Activated T-cell treated with anti-CD3 and anti-CD28 coated beads for 1 hour (primary cell): ENCODE measurements at regions not wholly inside any gene's neighbourhood (a gene's known extent, or its start where the extent isn't known, plus 50 kb on each side); places are given as distances from the start of the nearest gene placed in this dataset.

ENCODE experiments used
- DNase-seq: peaks from one replicate; pipeline ENCODE4 v3.0.0-alpha.2; 2020; ENCODE audit warnings: low read depth

- DNase-seq, result no peak
Observed at GRCh38 chr11:26095340-26095739, 236.6 kb upstream of the ANO3 start.

DNA sequence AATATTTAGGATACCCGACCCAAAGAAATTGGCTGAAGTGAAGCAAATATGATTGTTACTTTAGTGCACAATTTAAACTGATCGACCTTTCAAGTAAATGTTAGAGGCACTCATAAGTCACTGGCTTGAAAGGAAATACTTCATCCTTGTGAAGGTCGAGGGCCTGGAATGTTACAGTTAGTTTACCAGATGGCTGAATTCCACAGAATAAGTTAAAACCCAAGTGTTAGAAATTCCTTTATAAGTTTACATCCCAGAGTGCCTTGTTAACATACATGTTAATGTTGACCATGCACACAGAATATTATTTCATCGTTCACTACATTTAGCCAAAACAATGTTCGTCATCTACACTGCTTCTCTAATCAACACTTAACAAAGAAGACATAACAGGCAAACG is 235.5 kb upstream of the ANO3 start:
- no peak for DNase-seq

- DNase-seq, result no peak
Observed at GRCh38 chr11:26102325-26102724, 229.6 kb upstream of the ANO3 start.

GRCh38 chr11:26105762-26106423 is 226.0 kb upstream of the ANO3 start:
- no peak for DNase-seq

DNA sequence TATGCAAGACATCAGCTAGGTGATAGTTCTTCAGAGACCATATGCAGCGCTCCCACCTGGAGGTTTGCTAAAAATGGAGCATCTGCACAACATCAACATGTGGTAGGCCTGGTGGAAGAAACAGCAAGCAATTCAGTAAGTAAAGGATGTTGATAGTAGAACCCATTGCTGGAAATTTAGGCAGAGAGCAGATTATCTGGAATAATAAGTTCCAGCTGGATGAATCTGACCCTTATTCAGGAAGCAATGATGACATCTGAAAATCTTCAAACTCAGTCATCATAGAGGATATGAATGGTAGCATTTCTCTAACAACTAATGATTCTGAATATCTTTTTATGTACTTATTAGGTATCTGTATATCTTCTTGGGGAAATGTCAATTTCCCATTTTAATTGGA is 225.2 kb upstream of the ANO3 start:
- no peak for DNase-seq

DNA sequence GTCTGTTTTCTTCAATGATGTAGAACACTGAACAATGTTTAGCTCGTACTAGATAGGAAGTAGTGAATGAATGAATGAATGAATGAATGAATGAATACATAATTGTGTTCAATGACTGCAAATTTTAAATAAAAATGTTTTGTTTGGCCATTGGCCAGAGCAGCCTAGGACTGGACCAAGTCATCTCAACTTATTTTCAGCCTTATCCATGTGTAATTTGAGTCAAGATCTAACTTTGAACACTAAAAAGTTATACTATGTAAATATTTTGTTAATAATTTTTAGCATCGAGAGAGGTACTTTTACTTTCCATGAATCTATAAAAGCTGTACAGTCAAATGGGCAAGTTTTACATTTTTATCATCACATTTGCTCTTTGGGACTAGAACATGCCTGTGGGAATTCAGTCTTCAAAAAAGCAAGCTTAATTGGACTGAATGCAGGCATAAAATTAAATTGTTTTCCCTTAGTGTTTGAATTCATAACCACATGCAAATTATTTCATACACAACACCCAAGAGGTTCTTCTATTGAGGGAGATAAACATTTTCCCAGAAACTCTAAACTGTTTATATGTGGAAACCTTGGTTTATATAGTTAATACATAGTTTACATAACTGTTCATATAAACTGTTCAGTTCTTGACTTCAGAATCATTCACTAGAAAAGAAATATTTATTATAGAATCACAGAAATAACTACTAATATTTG is 222.1 kb upstream of the ANO3 start:
- no peak for DNase-seq

- no peak for DNase-seq
Observed at GRCh38 chr11:26112264-26112663, 219.7 kb upstream of the ANO3 start.

DNA sequence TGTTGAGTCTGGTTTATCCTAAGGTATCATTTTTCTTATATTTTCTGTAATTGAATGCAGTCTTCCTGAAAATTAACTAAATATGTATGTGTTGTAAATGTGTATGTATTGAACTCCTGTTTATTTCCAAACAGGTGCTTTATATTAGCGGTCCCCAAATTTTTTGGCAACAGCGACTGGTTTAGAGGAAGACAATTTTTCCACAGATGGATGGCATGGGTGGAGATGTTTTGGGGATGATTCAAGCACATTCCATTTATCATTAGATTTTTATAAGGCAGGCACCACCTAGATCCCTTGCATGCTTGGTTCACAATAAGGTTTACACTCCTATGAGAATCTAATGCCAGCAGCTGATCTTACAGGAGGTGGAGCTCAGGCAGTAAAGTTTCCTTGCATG is 210.5 kb upstream of the ANO3 start:
- DNase-seq, result no peak

DNA sequence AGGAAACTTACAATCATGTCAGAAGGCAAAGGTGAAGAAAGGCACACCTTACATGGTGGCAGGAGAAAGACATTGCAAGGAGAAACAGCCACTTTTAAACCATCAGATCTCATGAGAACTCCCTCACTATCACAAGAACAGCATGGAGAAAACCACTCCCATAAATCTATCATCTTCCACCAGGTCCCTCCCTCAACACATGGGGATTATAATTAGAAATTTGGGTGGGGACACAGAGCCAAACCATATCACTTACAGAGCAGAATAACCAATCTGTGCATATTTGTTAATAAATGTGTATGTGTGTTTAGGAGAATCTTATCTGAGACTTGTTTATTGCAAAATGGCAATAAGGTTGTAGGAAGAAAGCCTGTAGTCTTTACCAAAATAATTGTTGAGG is 205.2 kb upstream of the ANO3 start:
- no peak for DNase-seq

GRCh38 chr11:26127336-26127735 is 204.6 kb upstream of the ANO3 start:
- DNase-seq, result no peak

- no peak for DNase-seq
Observed at GRCh38 chr11:26131406-26131805, 200.5 kb upstream of the ANO3 start.

DNA sequence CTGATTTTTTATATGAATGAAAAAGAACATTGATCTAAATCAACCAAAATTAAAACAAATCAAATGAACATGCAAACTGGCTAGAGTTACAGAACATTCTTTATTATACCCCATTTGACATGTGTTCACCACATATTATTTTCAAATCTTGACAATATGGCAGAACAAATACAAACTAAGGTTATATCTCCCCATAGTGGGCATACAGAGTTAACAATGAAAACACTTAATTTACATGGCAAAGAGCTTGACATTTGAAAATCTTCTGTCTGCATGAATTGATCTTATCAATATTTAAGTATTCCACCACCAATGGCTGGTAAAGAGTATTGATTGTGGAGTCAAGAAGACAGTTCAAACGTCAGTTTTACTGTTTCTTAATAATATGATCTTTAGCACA is 197.9 kb upstream of the ANO3 start:
- DNase-seq, result no peak

- no peak for DNase-seq
Observed at GRCh38 chr11:26134481-26135355, 197.2 kb upstream of the ANO3 start.

DNA sequence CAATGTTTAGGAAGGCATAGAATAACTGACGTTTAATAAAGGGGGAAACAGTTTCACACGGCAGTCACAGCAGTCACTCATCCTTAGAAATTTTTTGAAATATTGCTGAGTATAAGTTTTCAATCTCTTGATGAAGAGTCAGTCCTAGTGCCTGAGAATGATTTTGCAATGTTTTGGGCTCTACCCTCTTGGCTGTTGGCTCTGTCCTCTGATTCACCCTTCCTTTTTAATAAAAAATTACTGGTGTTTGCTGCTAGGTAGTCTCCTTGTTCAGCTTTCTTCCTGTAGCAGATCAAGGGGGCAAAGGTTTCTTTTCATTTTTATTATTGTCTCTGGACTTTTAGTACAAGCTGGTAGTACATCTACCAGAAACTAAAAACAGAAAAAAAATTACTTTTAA is 194.3 kb upstream of the ANO3 start:
- DNase-seq, result no peak

DNA sequence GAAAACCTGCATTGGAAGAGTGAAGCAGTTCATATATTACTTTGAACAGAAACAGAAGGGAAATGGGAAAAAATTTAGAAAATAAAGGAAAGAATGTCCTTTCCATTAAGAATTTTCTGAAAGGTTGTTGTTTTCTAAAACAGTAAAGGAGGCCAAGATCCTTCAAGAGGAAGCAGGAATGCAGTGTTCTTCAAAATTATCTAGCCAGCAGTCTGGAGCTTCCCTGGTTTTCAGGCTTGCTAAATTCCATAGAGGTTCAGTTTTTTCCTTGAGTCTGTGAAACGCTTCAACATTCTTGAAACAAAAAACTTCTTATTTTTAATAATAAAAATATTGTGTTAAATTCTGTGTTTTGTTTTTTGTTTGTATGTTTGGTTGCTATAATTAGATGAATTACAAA is 189.0 kb upstream of the ANO3 start:
- no peak for DNase-seq

DNA sequence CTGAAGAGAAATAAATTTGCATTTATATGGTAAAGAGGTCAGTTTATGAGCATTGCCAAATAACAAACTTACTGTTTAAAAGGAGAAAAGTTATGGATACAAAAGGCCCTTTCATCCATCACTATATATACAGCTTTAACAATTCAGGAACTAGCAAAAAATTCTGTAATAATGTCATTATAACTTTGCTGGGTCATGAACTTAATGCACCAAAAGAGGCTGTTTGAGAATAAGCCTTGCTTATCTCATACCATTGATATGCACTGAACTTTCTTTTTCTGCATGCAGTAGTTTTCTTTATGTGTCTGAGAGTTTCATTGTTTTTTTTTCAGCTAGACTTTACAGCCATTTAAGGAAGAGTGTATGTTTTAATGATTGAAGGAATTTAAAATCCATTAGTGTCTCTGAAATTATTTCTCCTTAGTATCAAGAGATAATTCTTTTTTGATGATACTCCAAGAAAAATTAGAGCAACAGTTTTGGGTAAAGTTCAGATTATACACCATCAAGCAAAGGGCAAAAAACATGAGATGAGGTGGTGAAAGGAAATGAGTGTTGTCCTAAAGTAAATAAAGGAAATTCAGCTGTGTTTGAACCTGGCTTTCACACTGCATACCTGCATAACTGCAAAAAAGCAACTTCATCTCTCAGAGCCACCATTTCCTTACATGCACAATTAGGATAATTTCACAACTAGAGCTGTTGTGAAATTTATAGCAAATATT is 188.2 kb upstream of the ANO3 start:
- DNase-seq, result no peak

DNA sequence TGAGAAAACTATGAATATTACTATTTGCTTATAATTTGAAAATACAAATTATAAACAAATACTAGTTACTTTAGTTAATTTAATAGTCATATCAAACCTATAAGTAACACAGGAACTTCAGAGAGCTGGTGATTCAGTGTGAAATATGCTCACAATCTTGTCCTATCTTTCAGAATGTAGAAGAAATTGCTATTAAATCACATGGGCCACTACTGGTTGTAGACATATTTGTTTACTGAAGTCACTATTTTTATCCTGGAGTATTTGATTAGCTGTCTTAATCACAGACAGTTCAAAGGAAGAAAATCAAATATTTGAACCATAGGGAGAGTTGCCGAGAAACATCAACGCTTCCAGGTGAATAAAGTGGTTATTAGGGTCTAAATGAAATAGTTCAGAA is 187.6 kb upstream of the ANO3 start:
- DNase-seq, result no peak

DNA sequence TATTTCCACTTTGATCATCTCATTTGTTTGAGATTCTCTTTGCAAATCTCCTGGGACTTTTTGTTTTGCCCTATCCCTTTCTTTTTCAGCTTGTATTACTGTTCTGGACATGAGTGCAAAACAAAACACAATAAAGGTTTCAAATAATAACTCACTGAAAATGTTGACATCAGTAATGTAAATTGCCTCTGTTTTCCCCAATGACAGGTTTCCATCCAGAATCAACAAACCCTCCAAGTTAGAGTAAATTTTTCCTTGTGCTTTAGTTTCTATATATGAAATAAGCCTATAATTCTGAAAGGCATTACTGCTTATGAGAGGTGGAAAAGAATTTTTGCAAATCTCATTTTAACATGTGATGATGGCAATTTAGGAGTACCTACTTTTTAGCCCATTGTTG is 187.0 kb upstream of the ANO3 start:
- DNase-seq, result no peak

DNA sequence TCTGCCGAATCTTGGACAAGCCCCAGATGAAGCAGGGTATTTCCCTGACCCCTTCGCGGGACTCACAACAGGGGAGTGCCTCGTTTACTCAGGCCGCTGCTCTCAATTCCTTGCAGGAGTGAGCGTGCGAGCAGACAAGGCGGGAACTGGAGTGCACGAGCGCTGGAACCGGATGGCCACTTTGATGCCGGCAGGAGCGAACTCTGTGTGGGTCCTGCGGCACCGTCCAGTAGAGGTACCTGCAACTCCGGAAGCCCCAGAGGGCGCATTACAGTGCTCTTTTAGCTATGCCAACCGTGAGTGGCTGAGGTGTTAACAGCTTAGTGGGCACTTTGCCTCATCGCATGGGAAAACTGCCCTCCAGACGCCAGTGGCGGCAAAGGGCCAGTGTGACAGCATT is 182.3 kb upstream of the ANO3 start:
- DNase-seq, result no peak

DNA sequence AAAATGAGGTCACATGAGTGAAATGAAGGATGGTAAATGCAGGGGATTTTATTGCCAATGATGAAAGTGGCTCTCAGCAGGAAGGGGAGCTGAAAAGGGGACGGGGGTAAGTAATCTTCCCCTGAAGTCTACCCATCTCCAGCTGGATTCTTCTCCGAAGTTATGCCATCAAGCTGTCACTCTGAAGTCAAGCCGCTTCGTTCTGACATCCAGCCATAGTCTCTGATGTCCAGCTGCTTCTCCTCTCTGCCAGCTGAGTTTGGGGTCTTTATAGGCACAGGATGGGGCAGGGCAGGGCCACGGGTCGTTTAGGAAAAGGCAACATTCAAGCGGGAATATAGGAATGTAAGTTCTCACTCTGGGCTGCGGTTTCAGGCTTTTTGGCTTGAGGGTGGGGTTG is 181.9 kb upstream of the ANO3 start:
- DNase-seq, result no peak

DNA sequence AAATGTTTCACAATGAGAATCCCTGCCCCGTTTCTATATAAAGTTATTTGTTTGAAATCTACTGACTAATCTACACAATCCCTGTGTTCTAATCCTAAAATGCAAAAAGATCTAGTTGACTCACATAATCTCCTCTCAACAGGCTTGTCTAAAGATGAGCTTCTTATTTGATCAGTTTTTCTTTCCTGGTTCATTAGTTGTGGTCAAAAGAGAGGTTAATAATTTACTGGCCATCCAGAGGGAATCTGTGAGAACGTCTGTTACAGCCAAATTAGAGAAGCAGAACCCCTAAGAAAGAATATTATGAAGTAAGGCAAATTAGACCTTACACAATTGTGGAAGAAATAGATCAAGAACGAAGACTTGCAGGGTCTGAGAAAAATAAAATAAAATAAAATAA is 173.7 kb upstream of the ANO3 start:
- DNase-seq, result no peak

GRCh38 chr11:26162291-26162690 is 169.6 kb upstream of the ANO3 start:
- DNase-seq, result no peak

- DNase-seq, result no peak
Observed at GRCh38 chr11:26186389-26186788, 145.5 kb upstream of the ANO3 start.
